ENCODE measurements at regions not wholly inside any gene's neighbourhood (a gene's known extent, or its start where the extent isn't known, plus 50 kb on each side); places are given as distances from the start of the nearest gene placed in this dataset.
A peak's percentile ranks its signal among the peaks of the same experiment; 100 is the strongest.

DNA sequence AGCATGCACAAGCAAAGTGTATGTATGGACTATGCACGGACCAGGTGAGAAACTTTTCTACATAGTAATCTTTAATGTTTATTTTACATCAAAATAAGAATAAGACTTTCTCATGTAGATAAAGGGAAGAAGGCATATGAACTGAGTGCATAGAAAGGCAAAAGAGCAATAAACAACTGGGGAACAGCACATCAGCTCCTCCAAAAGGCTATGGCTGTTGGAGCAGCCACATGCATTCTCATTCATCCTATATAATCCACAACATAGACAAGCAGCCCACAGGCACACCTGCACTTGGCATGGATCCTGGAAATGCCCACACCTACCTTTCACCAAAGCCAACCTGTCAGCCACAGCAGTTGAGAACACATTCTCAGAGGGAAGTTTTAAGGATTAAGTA lies 586.9 kb upstream of the INTU start:
- Histone ChIP-seq H3K27ac (ENCODE audit: low read depth in 2 of 2, low read length in 2 of 2) (no peak overlapping the region), H3K9me3 (ENCODE audit: control insufficient read depth in 2 of 3, insufficient read depth in 1 of 3, low read length in 3 of 3) (no peaks in the 10 kb centered on the region), H3K4me3 (ENCODE audit: low read length in 3 of 3) (no peak overlapping the region), H3K27me3 (ENCODE audit: control insufficient read depth, insufficient read depth, low read length) (no peaks in the 10 kb centered on the region), H3K4me1 (ENCODE audit: control insufficient read depth in 2 of 3, insufficient read depth in 2 of 3, low read depth in 1 of 3, low read length in 3 of 3) (no peaks in the 10 kb centered on the region), H3K9ac (ENCODE audit: low read length in 3 of 3) (no peak overlapping the region), H3K36me3 (ENCODE audit: control insufficient read depth in 2 of 3, insufficient read depth in 3 of 3, low read length in 3 of 3) (no peaks in the 10 kb centered on the region)
- intact Hi-C loops (cut with DNase I), result no loop called here
- DNase-seq (no peak), FAIRE-seq (no peak)
- TF ChIP-seq, protein P1, sequence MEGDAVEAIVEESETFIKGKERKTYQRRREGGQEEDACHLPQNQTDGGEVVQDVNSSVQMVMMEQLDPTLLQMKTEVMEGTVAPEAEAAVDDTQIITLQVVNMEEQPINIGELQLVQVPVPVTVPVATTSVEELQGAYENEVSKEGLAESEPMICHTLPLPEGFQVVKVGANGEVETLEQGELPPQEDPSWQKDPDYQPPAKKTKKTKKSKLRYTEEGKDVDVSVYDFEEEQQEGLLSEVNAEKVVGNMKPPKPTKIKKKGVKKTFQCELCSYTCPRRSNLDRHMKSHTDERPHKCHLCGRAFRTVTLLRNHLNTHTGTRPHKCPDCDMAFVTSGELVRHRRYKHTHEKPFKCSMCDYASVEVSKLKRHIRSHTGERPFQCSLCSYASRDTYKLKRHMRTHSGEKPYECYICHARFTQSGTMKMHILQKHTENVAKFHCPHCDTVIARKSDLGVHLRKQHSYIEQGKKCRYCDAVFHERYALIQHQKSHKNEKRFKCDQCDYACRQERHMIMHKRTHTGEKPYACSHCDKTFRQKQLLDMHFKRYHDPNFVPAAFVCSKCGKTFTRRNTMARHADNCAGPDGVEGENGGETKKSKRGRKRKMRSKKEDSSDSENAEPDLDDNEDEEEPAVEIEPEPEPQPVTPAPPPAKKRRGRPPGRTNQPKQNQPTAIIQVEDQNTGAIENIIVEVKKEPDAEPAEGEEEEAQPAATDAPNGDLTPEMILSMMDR (IDR thresholded peaks at IDR 0.05; ENCODE audit: borderline replicate concordance, extremely low read depth, insufficient read depth), result no peak

DNA sequence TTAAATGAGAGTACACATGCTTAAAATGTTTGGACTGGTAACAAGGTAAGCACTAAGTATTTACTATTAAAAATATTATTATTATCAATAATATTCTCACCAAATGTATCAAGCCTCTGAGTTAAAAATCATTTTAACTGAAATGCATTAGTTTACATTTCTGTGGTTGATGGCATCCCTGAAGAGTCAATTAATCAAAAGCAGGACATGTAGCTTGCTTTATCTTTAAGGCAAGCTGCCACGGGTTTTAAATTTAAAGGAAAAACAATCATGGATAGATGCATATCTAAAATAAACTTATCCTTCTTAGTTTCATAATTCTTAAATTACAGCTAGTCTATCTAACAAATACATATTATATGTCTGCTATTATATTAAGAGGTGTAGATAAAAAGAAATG lies 584.8 kb upstream of the INTU start:
- Histone ChIP-seq H3K36me3 (ENCODE audit: control insufficient read depth in 2 of 3, insufficient read depth in 3 of 3, low read length in 3 of 3) (no peaks in the 10 kb centered on the region), H3K9me3 (ENCODE audit: control insufficient read depth in 2 of 3, insufficient read depth in 1 of 3, low read length in 3 of 3) (no peaks in the 10 kb centered on the region), H3K9ac (ENCODE audit: low read length in 3 of 3) (no peak overlapping the region), H3K4me1 (ENCODE audit: control insufficient read depth in 2 of 3, insufficient read depth in 2 of 3, low read depth in 1 of 3, low read length in 3 of 3) (no peaks in the 10 kb centered on the region), H3K27me3 (ENCODE audit: control insufficient read depth, insufficient read depth, low read length) (no peaks in the 10 kb centered on the region), H3K27ac (ENCODE audit: low read depth in 2 of 2, low read length in 2 of 2) (no peak overlapping the region), H3K4me3 (ENCODE audit: low read length in 3 of 3) (no peak overlapping the region)
- TF ChIP-seq, protein P1 (IDR thresholded peaks at IDR 0.05; ENCODE audit: borderline replicate concordance, extremely low read depth, insufficient read depth), result no peak
- no peak for FAIRE-seq
- intact Hi-C loops (cut with DNase I), result no loop called here
- no peak for DNase-seq

DNA sequence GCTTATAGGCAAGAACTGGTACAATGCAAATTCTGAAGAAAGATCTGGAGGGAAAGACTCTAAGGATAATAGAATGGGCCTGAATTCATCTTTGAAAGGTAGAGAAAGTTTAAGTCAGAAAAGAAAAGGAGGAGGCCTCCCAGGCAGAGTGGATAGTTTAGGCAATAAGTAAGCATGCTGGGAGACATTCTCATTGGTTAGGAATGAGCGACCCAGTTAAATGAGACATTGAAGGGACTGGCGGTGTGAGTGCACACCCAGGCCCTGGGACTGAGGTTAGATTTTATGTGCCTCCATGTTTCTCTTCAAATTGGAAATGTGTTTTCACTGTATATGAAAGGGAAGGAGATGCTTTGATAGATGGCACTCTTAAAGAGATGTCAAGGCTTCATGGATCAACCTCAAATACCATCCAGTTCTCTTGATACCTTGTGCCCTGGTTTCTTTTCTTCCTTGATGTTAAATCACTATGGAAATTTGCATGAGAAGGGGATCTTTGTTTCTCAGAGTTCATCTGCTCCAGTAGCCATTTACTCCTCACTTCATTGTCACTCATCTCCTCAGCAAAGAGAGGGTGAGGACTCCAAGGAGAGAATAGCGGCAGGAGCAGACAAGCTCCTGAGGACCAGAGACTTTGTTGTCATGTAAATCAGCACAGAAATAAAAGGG lies 584.2 kb upstream of the INTU start:
- Histone ChIP-seq H3K27me3 (ENCODE audit: control insufficient read depth, insufficient read depth, low read length) (no peaks in the 10 kb centered on the region), H3K27ac (ENCODE audit: low read depth in 2 of 2, low read length in 2 of 2) (no peak overlapping the region), H3K9me3 (ENCODE audit: control insufficient read depth in 2 of 3, insufficient read depth in 1 of 3, low read length in 3 of 3) (no peaks in the 10 kb centered on the region), H3K36me3 (ENCODE audit: control insufficient read depth in 2 of 3, insufficient read depth in 3 of 3, low read length in 3 of 3) (no peaks in the 10 kb centered on the region), H3K4me3 (ENCODE audit: low read length in 3 of 3) (no peak overlapping the region), H3K4me1 (ENCODE audit: control insufficient read depth in 2 of 3, insufficient read depth in 2 of 3, low read depth in 1 of 3, low read length in 3 of 3) (no peaks in the 10 kb centered on the region), H3K9ac (ENCODE audit: low read length in 3 of 3) (no peak overlapping the region)
- TF ChIP-seq, protein P1 (IDR thresholded peaks at IDR 0.05; ENCODE audit: borderline replicate concordance, extremely low read depth, insufficient read depth), result no peak
- no peak for FAIRE-seq
- no peak for DNase-seq
- intact Hi-C loops (cut with DNase I), result no loop called here

DNA sequence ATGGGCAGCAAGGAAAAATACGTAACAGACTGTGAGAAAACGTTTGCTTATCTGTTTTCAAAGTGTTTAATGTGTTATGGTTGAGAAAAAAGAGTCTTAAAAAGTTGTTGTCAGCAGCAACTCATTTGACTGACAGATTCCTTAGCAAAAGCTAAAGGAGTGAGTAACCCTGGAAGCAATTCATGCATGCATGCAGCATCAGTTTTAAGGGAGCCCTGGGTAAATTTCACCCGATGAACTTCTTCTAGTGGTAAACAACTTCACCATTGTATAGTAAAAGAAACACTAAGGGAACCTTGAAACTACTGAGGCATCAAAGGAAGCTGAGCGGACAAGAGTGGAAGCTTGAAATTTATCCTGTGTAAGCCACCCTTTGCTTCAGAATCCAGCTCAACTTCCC lies 583.2 kb upstream of the INTU start:
- peak in 2 of 5 donors; percentile 1 to 34 for DNase-seq
- H3K4me3 ChIP-seq (ENCODE audit: low read length in 3 of 3), result no peak overlapping the region
- H3K36me3 ChIP-seq (ENCODE audit: control insufficient read depth in 2 of 3, insufficient read depth in 3 of 3, low read length in 3 of 3), result no peaks in the 10 kb centered on the region
- no peaks in the 10 kb centered on the region for H3K4me1 ChIP-seq (ENCODE audit: control insufficient read depth in 2 of 3, insufficient read depth in 2 of 3, low read depth in 1 of 3, low read length in 3 of 3)
- intact Hi-C loops (cut with DNase I), result no loop called here
- TF ChIP-seq, protein P1 (IDR thresholded peaks at IDR 0.05; ENCODE audit: borderline replicate concordance, extremely low read depth, insufficient read depth), result no peak
- H3K9me3 ChIP-seq (ENCODE audit: control insufficient read depth in 2 of 3, insufficient read depth in 1 of 3, low read length in 3 of 3), result no peaks in the 10 kb centered on the region
- no peak overlapping the region for H3K9ac ChIP-seq (ENCODE audit: low read length in 3 of 3)
- H3K27ac ChIP-seq (ENCODE audit: low read depth in 2 of 2, low read length in 2 of 2), result no peak overlapping the region
- FAIRE-seq, result no peak
- H3K27me3 ChIP-seq (ENCODE audit: control insufficient read depth, insufficient read depth, low read length), result no peaks in the 10 kb centered on the region

Data from kidney (tissue), 13 donors.